NB4 (cell line): ENCODE measurements at regions not wholly inside any gene's neighbourhood (a gene's known extent, or its start where the extent isn't known, plus 50 kb on each side); places are given as distances from the start of the nearest gene placed in this dataset.

Source experiments
- POLR2A ChIP-seq: IDR thresholded peaks from 2 replicates; pipeline ENCODE4 v1.6.1; 2011; ENCODE audit warnings: mild to moderate bottlenecking; ENCODE audit not compliant: insufficient read length; ENCODE audit errors: extremely low read depth
- TF ChIP-seq, protein P1 (sequence below): IDR thresholded peaks from one replicate; pipeline ENCODE4 v1.5.1; 2012; ENCODE audit warnings: low read depth, low read length
- TF ChIP-seq, protein P2 (sequence below): IDR thresholded peaks from 2 replicates; pipeline ENCODE4 v1.6.1; 2011; ENCODE audit warnings: low read depth, low read length

DNA sequence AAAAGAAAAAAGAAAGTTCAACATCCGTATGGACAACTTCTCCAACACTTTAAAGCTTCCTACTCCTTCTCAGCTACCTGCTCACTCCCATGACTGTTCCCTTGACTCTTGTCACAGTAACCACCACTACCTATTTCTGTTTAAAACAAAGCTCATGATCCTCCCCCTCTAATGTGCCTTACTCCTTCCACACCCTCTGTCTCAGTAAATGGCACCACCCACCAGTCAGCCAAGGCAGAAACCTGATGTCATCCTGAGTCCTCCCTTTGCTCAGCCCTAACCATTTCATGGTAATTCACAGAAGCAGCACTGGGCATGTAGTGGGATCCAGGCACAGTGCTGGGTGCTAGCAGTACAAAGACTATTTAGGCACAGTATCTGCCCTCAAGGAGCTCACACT, 63.0 kb upstream of the PPM1J start:
- TF ChIP-seq, protein P1, sequence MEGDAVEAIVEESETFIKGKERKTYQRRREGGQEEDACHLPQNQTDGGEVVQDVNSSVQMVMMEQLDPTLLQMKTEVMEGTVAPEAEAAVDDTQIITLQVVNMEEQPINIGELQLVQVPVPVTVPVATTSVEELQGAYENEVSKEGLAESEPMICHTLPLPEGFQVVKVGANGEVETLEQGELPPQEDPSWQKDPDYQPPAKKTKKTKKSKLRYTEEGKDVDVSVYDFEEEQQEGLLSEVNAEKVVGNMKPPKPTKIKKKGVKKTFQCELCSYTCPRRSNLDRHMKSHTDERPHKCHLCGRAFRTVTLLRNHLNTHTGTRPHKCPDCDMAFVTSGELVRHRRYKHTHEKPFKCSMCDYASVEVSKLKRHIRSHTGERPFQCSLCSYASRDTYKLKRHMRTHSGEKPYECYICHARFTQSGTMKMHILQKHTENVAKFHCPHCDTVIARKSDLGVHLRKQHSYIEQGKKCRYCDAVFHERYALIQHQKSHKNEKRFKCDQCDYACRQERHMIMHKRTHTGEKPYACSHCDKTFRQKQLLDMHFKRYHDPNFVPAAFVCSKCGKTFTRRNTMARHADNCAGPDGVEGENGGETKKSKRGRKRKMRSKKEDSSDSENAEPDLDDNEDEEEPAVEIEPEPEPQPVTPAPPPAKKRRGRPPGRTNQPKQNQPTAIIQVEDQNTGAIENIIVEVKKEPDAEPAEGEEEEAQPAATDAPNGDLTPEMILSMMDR: no peak
- no peak for TF ChIP-seq POLR2A
- TF ChIP-seq, protein P2, sequence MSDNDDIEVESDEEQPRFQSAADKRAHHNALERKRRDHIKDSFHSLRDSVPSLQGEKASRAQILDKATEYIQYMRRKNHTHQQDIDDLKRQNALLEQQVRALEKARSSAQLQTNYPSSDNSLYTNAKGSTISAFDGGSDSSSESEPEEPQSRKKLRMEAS: no peak
